ENCODE measurements at regions not wholly inside any gene's neighbourhood (a gene's known extent, or its start where the extent isn't known, plus 50 kb on each side); places are given as distances from the start of the nearest gene placed in this dataset.

GRCh38 chr6:112413780-112414179 lies 66.7 kb downstream of the RFPL4B start:
- H3K9me3 ChIP-seq (ENCODE audit: control insufficient read depth in 4 of 4, low read length in 3 of 4): peaks cover 0 to 3% (median 2%) of the 10 kb centered on the region in 4 donors
- no peaks in the 10 kb centered on the region for H3K36me3 ChIP-seq (ENCODE audit: control insufficient read depth in 4 of 4, insufficient read depth in 3 of 4, low read depth in 1 of 4, low read length in 3 of 4)
- no peaks in the 10 kb centered on the region for H3K27me3 ChIP-seq (ENCODE audit: control insufficient read depth in 4 of 4, insufficient read depth in 4 of 4, low read length in 3 of 4)
- H3K4me1 ChIP-seq (ENCODE audit: control insufficient read depth in 4 of 4, insufficient read depth in 4 of 4, low read length in 3 of 4): no peaks in the 10 kb centered on the region
- WGBS: 37% methylated on average over 1 of the region's 1 CpG
- H3K4me3 ChIP-seq (ENCODE audit: low read depth in 1 of 3, low read length in 3 of 3): no peak overlapping the region
- DNase-seq (ENCODE audit: low spot score): no peak
- no peak overlapping the region for H3K27ac ChIP-seq (ENCODE audit: low read depth in 1 of 2, low read length in 2 of 2)
- TF ChIP-seq SP1 (IDR thresholded peaks at IDR 0.05) (no peak), RAD21 (IDR thresholded peaks at IDR 0.05) (no peak), FOXA2 (IDR thresholded peaks at IDR 0.05) (no peak), MAX (IDR thresholded peaks at IDR 0.05) (no peak), JUND (IDR thresholded peaks at IDR 0.05) (no peak), TAF1 (conservative IDR thresholded peaks at IDR 0.05) (no peak), EGR1 (IDR thresholded peaks at IDR 0.05; ENCODE audit: low read depth in 2 of 2) (no peak)
- H3K9ac ChIP-seq (ENCODE audit: low read depth in 1 of 2, low read length in 2 of 2): no peak overlapping the region

GRCh38 chr6:112415366-112415765 lies 68.2 kb downstream of the RFPL4B start:
- TF ChIP-seq ATF3 (IDR thresholded peaks at IDR 0.05) (no peak), HNF4A (conservative IDR thresholded peaks at IDR 0.05) (no peak), EGR1 (IDR thresholded peaks at IDR 0.05; ENCODE audit: low read depth in 2 of 2) (no peak), JUND (IDR thresholded peaks at IDR 0.05) (no peak), GABPA (IDR thresholded peaks at IDR 0.05 in 1 of 2, conservative IDR thresholded peaks at IDR 0.05 in 1 of 2) (no peak), HNF4G (IDR thresholded peaks at IDR 0.05) (no peak), FOXA2 (IDR thresholded peaks at IDR 0.05) (no peak), FOXA1 (IDR thresholded peaks at IDR 0.05) (no peak), SP1 (IDR thresholded peaks at IDR 0.05) (no peak), NR2F2 (IDR thresholded peaks at IDR 0.05) (no peak), YY1 (IDR thresholded peaks at IDR 0.05) (no peak), MAX (IDR thresholded peaks at IDR 0.05) (no peak), RXRA (IDR thresholded peaks at IDR 0.05) (no peak)
- TF ChIP-seq, protein P1, sequence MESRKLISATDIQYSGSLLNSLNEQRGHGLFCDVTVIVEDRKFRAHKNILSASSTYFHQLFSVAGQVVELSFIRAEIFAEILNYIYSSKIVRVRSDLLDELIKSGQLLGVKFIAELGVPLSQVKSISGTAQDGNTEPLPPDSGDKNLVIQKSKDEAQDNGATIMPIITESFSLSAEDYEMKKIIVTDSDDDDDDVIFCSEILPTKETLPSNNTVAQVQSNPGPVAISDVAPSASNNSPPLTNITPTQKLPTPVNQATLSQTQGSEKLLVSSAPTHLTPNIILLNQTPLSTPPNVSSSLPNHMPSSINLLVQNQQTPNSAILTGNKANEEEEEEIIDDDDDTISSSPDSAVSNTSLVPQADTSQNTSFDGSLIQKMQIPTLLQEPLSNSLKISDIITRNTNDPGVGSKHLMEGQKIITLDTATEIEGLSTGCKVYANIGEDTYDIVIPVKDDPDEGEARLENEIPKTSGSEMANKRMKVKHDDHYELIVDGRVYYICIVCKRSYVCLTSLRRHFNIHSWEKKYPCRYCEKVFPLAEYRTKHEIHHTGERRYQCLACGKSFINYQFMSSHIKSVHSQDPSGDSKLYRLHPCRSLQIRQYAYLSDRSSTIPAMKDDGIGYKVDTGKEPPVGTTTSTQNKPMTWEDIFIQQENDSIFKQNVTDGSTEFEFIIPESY (IDR thresholded peaks at IDR 0.05): no peak
- TF ChIP-seq, protein P2, sequence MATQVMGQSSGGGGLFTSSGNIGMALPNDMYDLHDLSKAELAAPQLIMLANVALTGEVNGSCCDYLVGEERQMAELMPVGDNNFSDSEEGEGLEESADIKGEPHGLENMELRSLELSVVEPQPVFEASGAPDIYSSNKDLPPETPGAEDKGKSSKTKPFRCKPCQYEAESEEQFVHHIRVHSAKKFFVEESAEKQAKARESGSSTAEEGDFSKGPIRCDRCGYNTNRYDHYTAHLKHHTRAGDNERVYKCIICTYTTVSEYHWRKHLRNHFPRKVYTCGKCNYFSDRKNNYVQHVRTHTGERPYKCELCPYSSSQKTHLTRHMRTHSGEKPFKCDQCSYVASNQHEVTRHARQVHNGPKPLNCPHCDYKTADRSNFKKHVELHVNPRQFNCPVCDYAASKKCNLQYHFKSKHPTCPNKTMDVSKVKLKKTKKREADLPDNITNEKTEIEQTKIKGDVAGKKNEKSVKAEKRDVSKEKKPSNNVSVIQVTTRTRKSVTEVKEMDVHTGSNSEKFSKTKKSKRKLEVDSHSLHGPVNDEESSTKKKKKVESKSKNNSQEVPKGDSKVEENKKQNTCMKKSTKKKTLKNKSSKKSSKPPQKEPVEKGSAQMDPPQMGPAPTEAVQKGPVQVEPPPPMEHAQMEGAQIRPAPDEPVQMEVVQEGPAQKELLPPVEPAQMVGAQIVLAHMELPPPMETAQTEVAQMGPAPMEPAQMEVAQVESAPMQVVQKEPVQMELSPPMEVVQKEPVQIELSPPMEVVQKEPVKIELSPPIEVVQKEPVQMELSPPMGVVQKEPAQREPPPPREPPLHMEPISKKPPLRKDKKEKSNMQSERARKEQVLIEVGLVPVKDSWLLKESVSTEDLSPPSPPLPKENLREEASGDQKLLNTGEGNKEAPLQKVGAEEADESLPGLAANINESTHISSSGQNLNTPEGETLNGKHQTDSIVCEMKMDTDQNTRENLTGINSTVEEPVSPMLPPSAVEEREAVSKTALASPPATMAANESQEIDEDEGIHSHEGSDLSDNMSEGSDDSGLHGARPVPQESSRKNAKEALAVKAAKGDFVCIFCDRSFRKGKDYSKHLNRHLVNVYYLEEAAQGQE (IDR thresholded peaks at IDR 0.05): no peak
- no peak for DNase-seq (ENCODE audit: low spot score)
- Histone ChIP-seq H3K27me3 (ENCODE audit: control insufficient read depth in 4 of 4, insufficient read depth in 4 of 4, low read length in 3 of 4) (no peaks in the 10 kb centered on the region), H3K4me1 (ENCODE audit: control insufficient read depth in 4 of 4, insufficient read depth in 4 of 4, low read length in 3 of 4) (no peaks in the 10 kb centered on the region), H3K9ac (ENCODE audit: low read depth in 1 of 2, low read length in 2 of 2) (no peak overlapping the region), H3K27ac (ENCODE audit: low read depth in 1 of 2, low read length in 2 of 2) (no peak overlapping the region), H3K4me3 (ENCODE audit: low read depth in 1 of 3, low read length in 3 of 3) (no peak overlapping the region), H3K36me3 (ENCODE audit: control insufficient read depth in 4 of 4, insufficient read depth in 3 of 4, low read depth in 1 of 4, low read length in 3 of 4) (no peaks in the 10 kb centered on the region), H3K9me3 (ENCODE audit: control insufficient read depth in 4 of 4, low read length in 3 of 4) (peaks cover 0 to 3% (median 2%) of the 10 kb centered on the region in 4 donors)
- WGBS: 63% methylated on average over 2 of the region's 2 CpGs
